ENCODE measurements at regions not wholly inside any gene's neighbourhood (a gene's known extent, or its start where the extent isn't known, plus 50 kb on each side); places are given as distances from the start of the nearest gene placed in this dataset.

DNA sequence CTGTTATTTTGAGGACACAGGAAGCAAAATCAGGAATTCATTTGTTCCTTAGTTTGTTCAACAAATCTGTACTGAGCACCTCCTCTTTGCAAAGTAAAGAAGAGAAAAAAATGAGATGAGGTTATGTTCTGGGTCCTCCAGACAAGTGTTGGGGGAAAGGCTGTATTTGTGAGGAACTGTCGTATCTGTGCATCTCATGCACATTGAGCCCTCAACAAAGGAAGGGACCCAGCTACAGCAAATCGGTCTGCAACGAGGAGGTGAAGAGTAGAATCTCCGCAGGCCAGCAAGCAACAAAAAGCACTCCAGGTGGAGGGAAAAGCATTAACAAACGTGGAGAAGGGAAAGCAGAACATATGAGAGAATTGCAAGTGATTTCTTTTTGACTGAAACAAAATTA lies 143.0 kb upstream of the CYP1B1 start:
- TF ChIP-seq, protein P1, sequence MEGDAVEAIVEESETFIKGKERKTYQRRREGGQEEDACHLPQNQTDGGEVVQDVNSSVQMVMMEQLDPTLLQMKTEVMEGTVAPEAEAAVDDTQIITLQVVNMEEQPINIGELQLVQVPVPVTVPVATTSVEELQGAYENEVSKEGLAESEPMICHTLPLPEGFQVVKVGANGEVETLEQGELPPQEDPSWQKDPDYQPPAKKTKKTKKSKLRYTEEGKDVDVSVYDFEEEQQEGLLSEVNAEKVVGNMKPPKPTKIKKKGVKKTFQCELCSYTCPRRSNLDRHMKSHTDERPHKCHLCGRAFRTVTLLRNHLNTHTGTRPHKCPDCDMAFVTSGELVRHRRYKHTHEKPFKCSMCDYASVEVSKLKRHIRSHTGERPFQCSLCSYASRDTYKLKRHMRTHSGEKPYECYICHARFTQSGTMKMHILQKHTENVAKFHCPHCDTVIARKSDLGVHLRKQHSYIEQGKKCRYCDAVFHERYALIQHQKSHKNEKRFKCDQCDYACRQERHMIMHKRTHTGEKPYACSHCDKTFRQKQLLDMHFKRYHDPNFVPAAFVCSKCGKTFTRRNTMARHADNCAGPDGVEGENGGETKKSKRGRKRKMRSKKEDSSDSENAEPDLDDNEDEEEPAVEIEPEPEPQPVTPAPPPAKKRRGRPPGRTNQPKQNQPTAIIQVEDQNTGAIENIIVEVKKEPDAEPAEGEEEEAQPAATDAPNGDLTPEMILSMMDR (conservative IDR thresholded peaks at IDR 0.05; ENCODE audit: low read length): no peak
- no peak for TF ChIP-seq EZH2phosphoT487 (IDR thresholded peaks at IDR 0.05; ENCODE audit: borderline replicate concordance)

All from Loucy (cell line).